Hepatocyte (in vitro differentiated cells): ENCODE measurements at regions not wholly inside any gene's neighbourhood (a gene's known extent, or its start where the extent isn't known, plus 50 kb on each side); places are given as distances from the start of the nearest gene placed in this dataset.

ENCODE experiments used
- EZH2 ChIP-seq: fragments of 200-600 bp; sonication (generic); IDR thresholded peaks from 2 replicates; pipeline ENCODE4 v1.6.1; 2016; ENCODE audit warnings: antibody characterized with exemption, mild to moderate bottlenecking, borderline replicate concordance
- EZH2phosphoT487 ChIP-seq: fragments of 200-600 bp; sonication (generic); IDR thresholded peaks from one replicate; pipeline ENCODE4 v1.6.1; 2018; ENCODE audit warnings: antibody characterized with exemption, mild to moderate bottlenecking, low read depth, moderate library complexity; ENCODE audit not compliant: unreplicated experiment, severe bottlenecking
- TF ChIP-seq, protein P1 (sequence below): fragments of 200-600 bp; sonication (generic); IDR thresholded peaks from 2 replicates; pipeline ENCODE4 v1.5.1; 2016; ENCODE audit warnings: antibody characterized with exemption, mild to moderate bottlenecking; ENCODE audit not compliant: poor library complexity

DNA sequence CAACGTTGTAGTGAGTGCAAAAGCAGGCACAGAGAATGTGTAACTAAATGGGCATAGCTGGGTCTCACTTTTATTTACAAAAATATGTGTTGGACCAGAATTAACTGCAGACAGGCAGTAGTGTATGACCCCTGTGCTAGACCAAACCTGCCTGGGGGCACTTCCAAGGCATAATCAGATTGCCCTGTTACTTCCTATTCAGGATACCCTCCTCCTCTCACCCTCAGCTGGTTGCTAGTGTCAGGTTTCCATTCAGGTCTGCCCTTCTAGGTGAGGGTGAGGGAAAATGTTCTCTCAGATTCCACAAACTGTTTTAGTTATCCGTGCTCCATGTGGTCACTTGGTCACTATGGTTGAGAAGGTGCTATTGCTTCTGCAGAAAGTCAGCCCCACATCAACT is 387.3 kb downstream of the LMX1A start:
- TF ChIP-seq, protein P1, sequence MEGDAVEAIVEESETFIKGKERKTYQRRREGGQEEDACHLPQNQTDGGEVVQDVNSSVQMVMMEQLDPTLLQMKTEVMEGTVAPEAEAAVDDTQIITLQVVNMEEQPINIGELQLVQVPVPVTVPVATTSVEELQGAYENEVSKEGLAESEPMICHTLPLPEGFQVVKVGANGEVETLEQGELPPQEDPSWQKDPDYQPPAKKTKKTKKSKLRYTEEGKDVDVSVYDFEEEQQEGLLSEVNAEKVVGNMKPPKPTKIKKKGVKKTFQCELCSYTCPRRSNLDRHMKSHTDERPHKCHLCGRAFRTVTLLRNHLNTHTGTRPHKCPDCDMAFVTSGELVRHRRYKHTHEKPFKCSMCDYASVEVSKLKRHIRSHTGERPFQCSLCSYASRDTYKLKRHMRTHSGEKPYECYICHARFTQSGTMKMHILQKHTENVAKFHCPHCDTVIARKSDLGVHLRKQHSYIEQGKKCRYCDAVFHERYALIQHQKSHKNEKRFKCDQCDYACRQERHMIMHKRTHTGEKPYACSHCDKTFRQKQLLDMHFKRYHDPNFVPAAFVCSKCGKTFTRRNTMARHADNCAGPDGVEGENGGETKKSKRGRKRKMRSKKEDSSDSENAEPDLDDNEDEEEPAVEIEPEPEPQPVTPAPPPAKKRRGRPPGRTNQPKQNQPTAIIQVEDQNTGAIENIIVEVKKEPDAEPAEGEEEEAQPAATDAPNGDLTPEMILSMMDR, result no peak
- TF ChIP-seq EZH2phosphoT487 (no peak), EZH2 (no peak)
